SK-N-MC (cell line): ENCODE measurements at regions not wholly inside any gene's neighbourhood (a gene's known extent, or its start where the extent isn't known, plus 50 kb on each side); places are given as distances from the start of the nearest gene placed in this dataset.

Source experiments
- DNase-seq: peaks from one replicate; pipeline ENCODE4 v3.0.0-alpha.2; 2011; ENCODE audit warnings: low read depth, low spot score
- H3K27ac ChIP-seq: fragments of 200-600 bp; sonication (generic); 2 replicates; pipeline ENCODE4 v1.5.1; 2016; ENCODE audit warnings: mixed run types
- H3K36me3 ChIP-seq: fragments of 200-600 bp; sonication (generic); 2 replicates; pipeline ENCODE4 v1.6.1; 2017; ENCODE audit warnings: antibody characterized with exemption, low read length, mixed read lengths; ENCODE audit not compliant: insufficient read depth
- H3K4me3 ChIP-seq: fragments of 200-600 bp; sonication (generic); 2 replicates; pipeline ENCODE4 v1.5.1; 2016
- H3K9ac ChIP-seq: fragments of 200-600 bp; sonication (generic); 2 replicates; pipeline ENCODE4 v1.8.0; 2017; ENCODE audit warnings: mixed run types, mixed read lengths; ENCODE audit not compliant: insufficient read length
- H3K9me3 ChIP-seq: fragments of 200-600 bp; sonication (generic); 2 replicates; pipeline ENCODE4 v1.6.1; 2017; ENCODE audit warnings: low read depth, mild to moderate bottlenecking, antibody characterized with exemption, low read length, moderate library complexity, mixed read lengths
- EZH2 ChIP-seq: fragments of 200-600 bp; sonication (generic); IDR thresholded peaks from one replicate; pipeline ENCODE4 v1.6.1; 2017; ENCODE audit warnings: antibody characterized with exemption
- FOXP2 ChIP-seq: optimal IDR thresholded peaks from 2 replicates; pipeline ENCODE3; 2011; ENCODE audit warnings: mild to moderate bottlenecking, moderate library complexity; ENCODE audit not compliant: insufficient read depth; ENCODE audit errors: extremely low read length, control extremely low read depth
- POLR2AphosphoS5 ChIP-seq: IDR thresholded peaks from 2 replicates; pipeline ENCODE4 v1.6.1; 2012; ENCODE audit warnings: mild to moderate bottlenecking, low read depth, low read length, borderline replicate concordance

DNA sequence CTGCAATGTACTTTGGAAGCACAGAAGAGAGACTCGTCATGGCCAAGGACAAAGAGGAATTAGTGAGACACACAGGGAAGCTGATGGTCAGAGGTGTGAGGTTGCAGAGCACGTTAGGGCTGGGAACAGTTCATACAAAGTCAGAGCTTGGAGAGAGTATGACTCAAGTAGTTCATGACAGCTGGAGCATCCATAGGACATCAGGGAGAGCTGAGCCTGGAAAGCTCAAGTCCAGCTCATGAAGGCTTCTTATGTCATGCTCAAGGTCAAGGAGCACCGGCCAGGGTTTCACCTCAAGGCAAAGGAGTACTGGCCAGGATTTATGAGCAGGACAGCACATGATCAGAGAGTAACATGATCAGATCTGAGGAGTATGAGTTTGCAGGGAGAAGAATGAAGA lies 64.6 kb upstream of the CHST1 start:
- DNase-seq = no peak
- no peak overlapping the region for H3K27ac ChIP-seq
- H3K9ac ChIP-seq = no peak overlapping the region
- TF ChIP-seq POLR2AphosphoS5 = no peak
- no peaks in the 10 kb centered on the region for H3K9me3 ChIP-seq
- H3K36me3 ChIP-seq = no peaks in the 10 kb centered on the region
- H3K4me3 ChIP-seq = no peak overlapping the region

DNA sequence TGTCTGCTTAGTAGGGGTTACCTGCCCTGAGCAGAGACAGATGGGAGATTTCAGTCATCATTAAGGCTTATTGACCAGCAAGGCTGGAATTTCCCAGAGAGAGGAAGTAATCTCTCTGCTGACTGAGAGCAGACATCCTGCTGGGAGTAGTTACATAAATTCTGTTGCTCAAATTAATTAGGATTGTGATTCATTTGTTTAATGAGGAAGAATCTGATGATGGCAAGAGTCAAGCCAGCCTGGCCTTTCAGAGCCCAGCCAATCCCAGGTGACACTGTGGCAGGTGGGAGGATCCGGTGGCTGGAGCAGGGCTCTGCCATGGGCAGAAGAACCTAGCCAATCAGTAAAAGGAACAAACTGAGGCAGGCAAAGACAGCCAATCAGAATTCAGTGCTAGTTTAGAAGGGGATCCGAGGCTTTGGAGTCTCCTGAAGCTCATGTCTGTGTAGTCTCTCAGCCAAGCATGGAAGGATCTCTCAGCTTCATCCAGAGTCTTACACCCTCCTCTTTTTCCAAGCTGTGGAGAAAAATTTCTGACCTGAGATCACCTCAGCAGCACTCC lies 61.2 kb upstream of the CHST1 start:
- Histone ChIP-seq H3K27ac (no peak overlapping the region), H3K36me3 (no peaks in the 10 kb centered on the region), H3K9ac (no peak overlapping the region), H3K4me3 (no peak overlapping the region), H3K9me3 (no peaks in the 10 kb centered on the region)
- no peak for TF ChIP-seq FOXP2
- no peak for TF ChIP-seq EZH2
- no peak for TF ChIP-seq POLR2AphosphoS5
- no peak for DNase-seq

DNA sequence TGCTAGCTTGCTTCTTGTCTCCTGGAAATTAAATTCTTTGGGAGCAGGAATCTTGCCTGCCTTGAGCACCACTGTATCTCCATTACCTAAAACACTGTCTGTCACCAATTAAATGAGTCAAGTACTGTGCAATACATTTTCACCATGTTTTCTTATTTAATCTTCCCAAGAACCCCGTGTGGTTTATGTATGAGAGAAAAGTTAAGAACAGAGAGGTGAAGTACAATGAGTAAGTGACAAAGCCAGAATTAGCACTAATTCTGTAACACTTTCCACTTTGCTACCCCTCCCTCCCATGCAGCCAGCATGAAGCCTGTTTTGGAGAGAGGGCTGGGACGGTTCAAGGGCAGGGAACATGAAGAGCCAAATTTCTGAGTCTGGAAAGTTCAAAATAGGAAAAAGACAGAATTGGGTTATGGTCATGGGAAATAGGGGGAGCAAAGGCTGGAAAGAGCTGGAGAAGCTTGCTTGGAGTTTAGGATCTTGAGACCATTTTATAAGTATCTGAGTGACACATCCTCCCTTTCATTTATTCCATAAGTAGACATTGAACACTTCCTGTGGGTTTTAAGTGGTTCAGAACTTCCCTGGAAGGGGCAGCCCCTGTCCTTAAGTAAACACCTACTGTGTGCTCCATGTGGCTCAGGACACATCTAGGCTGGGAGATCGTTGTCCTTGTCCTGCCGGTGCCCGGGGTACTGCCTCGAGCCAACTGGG lies 60.5 kb upstream of the CHST1 start:
- no peak overlapping the region for H3K27ac ChIP-seq
- no peak for DNase-seq
- TF ChIP-seq FOXP2 (no peak), EZH2 (no peak), POLR2AphosphoS5 (no peak)
- H3K9ac ChIP-seq = no peak overlapping the region
- H3K4me3 ChIP-seq = no peak overlapping the region
- no peaks in the 10 kb centered on the region for H3K9me3 ChIP-seq
- no peaks in the 10 kb centered on the region for H3K36me3 ChIP-seq

DNA sequence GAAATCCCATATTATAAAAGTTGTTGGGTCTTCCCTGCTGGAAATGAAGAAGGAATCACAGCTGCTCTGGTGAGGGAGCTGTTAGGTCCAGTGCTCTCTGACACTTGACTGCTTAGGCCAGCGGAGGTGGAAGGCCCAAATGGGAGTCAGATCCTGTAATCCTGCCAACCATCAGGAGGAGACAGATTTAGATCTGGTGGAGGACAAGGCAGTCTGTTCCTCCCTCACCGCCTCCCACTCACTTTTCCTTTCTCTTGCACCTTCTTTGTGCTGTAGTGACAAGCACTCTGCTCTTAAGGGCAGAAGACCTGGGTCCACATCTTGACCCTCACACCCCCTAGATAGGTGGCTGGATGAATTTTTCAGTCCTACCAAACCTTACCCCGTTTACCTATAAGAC lies 59.7 kb upstream of the CHST1 start:
- Histone ChIP-seq H3K9ac (no peak overlapping the region), H3K27ac (no peak overlapping the region), H3K4me3 (no peak overlapping the region), H3K36me3 (no peaks in the 10 kb centered on the region), H3K9me3 (no peaks in the 10 kb centered on the region)
- no peak for DNase-seq
- TF ChIP-seq FOXP2 (no peak), EZH2 (no peak), POLR2AphosphoS5 (no peak)

DNA sequence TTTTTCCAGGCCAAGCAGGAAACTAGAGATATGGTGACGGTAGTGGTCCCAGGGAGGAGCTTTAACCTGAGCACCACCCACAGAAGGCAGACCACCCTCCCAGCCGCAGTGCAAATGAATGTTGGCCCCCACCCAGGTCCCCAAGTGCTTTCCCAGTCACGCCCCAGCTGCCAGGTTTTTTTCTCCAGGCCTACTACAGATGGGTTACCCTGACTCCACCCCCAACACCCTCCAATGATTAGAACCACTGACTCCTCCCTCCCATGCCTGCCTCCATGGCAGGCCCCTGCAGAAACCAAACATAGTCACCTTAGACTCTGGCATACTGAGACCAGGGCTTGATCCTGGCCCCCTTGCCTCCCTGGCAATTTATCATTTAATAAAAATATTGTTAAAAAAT lies 58.7 kb upstream of the CHST1 start:
- Histone ChIP-seq H3K4me3 (no peak overlapping the region), H3K27ac (no peak overlapping the region), H3K36me3 (no peaks in the 10 kb centered on the region), H3K9me3 (no peaks in the 10 kb centered on the region), H3K9ac (no peak overlapping the region)
- TF ChIP-seq EZH2 (no peak), POLR2AphosphoS5 (no peak), FOXP2 (no peak)
- no peak for DNase-seq

DNA sequence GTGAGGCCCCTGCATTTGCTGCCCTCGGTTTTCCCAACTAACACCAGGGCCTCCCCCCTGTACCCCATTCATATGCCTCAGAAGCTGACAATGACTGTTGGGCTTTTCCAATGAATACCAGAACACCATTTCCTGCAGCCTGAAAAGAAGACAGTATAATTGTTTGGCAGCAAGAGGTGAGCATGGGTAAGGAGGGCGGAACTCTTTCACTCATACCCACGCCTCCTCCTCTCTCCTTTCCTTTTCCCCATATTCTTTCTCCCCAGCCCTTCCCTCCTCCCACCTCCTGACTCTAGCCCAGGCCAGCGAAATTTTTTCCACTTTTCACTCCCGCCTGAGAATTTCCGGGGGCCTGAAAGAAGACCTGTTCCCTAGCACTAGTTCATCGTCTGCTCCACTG lies 58.0 kb upstream of the CHST1 start:
- TF ChIP-seq EZH2 (no peak), POLR2AphosphoS5 (no peak)
- Histone ChIP-seq H3K4me3 (no peak overlapping the region), H3K9ac (no peak overlapping the region), H3K27ac (no peak overlapping the region), H3K36me3 (no peaks in the 10 kb centered on the region), H3K9me3 (no peaks in the 10 kb centered on the region)
- no peak for DNase-seq

DNA sequence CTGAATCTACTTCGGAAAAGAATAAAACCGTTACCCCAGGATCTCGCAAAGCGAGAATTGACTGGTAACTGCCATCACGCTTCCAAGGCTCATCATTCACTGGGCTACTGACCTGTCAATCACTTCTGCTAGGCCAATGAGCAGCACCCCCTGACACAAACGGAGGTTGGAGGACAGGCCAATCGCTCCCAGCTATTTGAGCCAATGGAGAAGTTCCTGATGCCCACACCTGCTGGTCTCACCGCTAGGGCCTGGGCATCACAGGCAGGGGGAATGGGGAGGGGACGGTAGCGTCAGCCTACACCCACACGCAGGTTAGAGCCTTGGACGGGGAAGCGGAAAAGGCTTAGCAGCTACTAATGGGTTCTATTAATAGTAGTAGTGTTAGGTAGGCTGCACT lies 56.7 kb upstream of the CHST1 start:
- TF ChIP-seq EZH2 (no peak), FOXP2 (no peak), POLR2AphosphoS5 (no peak)
- Histone ChIP-seq H3K36me3 (no peaks in the 10 kb centered on the region), H3K9ac (no peak overlapping the region), H3K27ac (no peak overlapping the region), H3K9me3 (no peaks in the 10 kb centered on the region), H3K4me3 (no peak overlapping the region)
- no peak for DNase-seq

DNA sequence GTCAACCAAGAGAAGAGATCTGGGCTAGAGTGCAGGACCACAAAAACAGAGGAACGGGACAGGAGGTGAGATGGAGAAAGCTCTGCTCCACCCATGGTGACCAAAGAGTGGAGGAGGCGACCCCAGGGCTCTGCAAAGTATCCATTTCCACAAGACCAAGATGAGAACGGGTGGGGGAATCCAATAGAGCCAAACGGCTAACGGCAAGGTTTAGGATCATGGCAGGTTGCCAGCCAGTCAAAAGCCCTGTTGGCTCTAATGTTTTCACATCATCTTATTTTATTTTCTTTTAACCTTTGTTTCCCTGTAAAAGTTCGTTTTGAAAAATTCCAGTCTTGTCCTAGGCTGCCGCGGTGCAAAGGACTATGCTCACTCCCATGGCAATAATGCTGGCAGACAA lies 52.1 kb upstream of the CHST1 start:
- no peak for TF ChIP-seq POLR2AphosphoS5
- Histone ChIP-seq H3K27ac (no peak overlapping the region), H3K9me3 (no peaks in the 10 kb centered on the region), H3K36me3 (no peaks in the 10 kb centered on the region), H3K4me3 (no peak overlapping the region), H3K9ac (no peak overlapping the region)
- no peak for DNase-seq

DNA sequence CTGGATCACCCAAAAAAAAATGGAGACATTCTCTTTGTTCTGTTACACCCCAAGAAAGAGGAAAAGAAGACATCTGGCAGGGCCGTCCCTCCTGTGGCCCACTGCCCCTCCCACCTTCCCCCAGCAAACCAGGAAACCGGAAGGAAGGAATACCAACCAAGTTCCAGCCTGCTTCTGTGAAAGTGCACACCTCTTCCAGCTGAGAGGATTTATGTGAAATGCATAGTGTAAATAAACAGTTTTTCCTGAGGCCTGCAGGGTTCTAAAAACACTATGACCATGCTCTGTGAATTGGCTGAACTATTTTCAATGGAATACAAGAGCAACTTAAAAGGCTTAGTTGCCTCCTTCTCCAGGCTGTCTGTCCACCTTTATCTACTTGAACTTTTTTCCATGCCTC lies 50.0 kb upstream of the CHST1 start:
- no peak for DNase-seq
- H3K4me3 ChIP-seq = no peak overlapping the region
- no peaks in the 10 kb centered on the region for H3K36me3 ChIP-seq

More for the DNA sequence above, 50.0 kb upstream of the CHST1 start:
- TF ChIP-seq POLR2AphosphoS5 (no peak), EZH2 (no peak), FOXP2 (no peak)
- Histone ChIP-seq H3K9ac (no peak overlapping the region), H3K9me3 (no peaks in the 10 kb centered on the region), H3K27ac (no peak overlapping the region)
